NOMO-1 treated with DMSO at 0.1 percent for 48 hours (cell line): ENCODE measurements at regions not wholly inside any gene's neighbourhood (a gene's known extent, or its start where the extent isn't known, plus 50 kb on each side); places are given as distances from the start of the nearest gene placed in this dataset.

Experiments
- DNase-seq: peaks from one replicate; lab custom pipeline; 2025; ENCODE audit not compliant: unreplicated experiment; lab: John Stamatoyannopoulos, UW

- DNase-seq: no peak
Measured at GRCh38 chr12:111029732-111030131, 109.4 kb upstream of the MYL2 start.

GRCh38 chr12:111029305-111029704, 108.9 kb upstream of the MYL2 start:
- no peak for DNase-seq

- no peak for DNase-seq
Measured at GRCh38 chr12:111028830-111029229, 108.5 kb upstream of the MYL2 start.

GRCh38 chr12:111027431-111027830, 107.1 kb upstream of the MYL2 start:
- no peak for DNase-seq

GRCh38 chr12:111025792-111026430, 105.5 kb upstream of the MYL2 start:
- DNase-seq: no peak

GRCh38 chr12:111025301-111025700, 104.9 kb upstream of the MYL2 start:
- DNase-seq: no peak

- DNase-seq: peak; percentile 52
Measured at GRCh38 chr12:111024205-111024801, 103.9 kb upstream of the MYL2 start.

DNA sequence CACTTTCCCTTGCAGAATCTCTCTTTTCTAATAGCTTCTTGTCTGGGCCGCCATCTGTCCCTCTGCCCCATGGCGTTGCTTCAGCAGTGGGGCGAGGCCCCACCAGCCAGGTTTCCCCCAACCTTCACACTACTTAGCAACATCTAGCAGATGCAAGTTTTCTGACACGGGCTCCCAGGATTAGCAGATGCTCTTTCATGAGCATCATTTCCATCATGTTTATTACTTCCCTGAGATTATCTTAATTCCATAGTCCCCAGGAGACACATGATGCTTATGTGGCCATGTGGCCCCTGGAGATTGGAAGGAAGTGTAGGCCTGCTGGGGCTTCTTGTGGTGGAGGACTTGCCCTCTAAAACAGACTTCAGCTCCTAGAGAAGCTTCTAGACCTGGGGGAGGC, 102.0 kb upstream of the MYL2 start:
- DNase-seq: no peak

DNA sequence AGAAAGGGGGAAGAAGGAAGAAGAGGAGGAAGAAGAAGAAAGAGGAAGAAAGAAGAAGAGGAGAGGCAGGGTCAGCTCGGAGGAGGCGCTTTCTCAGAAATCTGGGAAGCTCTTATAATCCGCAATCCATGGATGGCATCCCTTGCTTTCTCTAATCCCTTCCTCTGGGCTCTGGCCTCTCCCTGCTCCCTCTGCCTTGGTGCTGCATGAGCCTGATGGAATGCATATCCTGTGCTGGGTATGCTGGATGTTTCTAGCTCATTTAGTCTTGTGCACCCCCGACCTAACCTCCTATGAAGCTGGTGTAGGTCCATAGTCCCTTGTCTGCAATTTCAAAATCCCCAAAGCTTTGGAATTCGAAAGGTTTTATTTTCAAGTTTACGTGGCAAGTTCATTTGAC, 94.2 kb upstream of the MYL2 start:
- DNase-seq: no peak

DNA sequence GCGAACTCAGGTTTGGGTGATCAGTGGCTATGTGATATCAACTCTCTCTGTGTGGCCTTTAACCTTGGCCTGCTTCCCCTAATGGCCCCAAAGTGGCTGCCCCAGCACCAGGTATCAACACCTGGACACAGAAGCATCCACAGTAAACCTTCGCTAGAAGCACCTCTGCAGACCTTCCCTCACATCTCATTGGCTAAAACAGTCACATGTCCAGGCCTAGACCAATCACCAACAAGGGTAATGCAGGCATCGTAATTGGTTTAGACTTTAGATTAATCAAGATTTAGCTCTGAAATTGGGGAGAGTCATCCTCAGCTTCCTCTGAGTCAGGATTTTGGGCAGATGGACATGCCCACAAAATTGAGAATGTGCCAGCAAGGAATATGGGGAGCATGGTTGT, 92.5 kb upstream of the MYL2 start:
- no peak for DNase-seq

- no peak for DNase-seq
Measured at GRCh38 chr12:111011999-111012600, 91.7 kb upstream of the MYL2 start.

DNA sequence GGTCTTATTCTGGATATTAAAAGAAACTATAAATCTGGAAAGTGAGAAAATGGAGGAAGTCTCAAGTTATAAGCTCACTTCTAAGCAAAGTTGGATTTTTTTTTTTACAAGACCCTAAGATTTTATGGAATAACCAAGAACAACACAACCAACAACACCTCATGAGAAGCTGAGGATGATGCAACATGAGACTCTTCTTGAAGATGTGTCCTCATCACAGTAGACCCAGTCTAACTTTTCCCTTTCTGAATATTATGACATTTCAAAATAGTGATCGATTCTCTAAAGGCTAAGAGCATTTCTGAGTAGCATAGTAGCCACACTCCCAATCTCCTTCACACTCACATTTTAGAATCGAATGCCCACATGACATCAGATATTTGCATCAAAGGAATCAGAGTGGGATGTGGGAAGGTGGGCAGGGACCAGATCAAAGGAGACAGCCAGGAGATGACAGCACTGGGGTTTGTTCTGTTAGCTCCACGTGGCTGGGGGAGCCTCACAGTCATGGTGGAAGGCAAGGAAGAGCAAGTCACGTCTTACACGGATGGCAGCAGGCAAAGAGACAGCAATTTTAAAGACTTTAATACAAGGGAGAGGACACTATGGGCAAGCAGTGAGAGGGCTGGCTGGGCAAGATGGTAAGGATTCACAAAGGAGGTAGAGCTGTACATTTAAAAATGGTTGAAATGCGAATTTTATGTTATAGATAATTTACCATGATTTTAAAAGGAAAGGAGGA, 90.7 kb upstream of the MYL2 start:
- DNase-seq: no peak

DNA sequence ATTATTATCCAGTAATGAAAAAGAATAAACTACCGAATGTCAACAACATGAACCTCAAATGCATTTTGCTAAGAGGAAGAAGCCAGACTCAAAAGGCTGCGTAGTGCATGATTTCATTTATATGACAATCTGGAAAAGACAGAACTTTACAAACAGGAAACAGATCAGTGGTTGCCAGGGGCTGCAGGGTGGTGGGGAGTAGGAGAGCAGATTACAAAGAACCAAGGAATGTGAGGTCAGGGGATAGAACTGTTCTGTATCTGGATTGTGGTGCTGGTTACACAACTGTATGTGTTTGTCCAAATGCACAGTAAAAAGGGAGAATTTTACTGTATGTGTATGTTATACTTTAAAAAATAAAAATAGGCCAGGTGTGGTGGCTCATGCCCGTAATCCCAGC, 89.7 kb upstream of the MYL2 start:
- DNase-seq: no peak

GRCh38 chr12:111006621-111007020, 86.2 kb upstream of the MYL2 start:
- DNase-seq: no peak

DNA sequence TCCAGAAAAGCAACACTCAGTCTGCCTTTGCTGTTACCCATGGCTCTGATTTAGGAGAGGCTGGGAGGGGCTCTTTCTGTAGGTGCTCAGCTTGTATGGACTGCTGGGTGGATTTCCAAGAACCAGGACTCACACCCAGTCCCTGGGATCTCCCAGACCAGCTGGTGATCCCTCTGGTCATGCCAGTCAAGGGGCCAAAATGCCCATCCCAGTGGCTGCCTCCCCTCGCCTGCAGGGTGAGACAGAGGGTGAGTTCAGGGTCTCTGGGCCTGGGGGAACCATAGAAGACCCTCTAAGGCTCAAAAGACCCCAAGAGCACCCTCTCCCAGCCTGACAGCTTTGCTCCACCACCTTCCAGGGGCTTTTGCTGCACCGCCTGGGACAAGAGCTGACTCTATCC, 78.6 kb upstream of the MYL2 start:
- no peak for DNase-seq

DNA sequence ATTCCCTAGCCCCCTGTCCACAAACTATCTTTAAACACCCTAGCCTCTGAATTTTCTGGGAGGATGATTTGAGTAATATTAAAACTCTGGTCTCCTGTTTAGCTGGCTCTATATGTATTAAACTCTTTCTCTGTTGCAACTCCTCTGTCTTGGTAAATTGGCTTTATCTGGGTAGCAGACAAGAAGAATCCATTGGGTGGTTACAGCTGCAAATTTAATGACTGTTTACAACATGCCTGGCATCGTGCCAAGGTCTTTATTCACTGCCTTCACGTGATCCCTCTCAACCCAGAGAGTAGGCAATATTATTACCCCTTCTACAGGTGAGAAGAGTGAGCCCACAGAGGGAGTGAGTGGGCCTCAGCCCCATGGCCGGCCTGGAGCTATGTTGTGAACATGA, 77.8 kb upstream of the MYL2 start:
- DNase-seq: no peak

DNA sequence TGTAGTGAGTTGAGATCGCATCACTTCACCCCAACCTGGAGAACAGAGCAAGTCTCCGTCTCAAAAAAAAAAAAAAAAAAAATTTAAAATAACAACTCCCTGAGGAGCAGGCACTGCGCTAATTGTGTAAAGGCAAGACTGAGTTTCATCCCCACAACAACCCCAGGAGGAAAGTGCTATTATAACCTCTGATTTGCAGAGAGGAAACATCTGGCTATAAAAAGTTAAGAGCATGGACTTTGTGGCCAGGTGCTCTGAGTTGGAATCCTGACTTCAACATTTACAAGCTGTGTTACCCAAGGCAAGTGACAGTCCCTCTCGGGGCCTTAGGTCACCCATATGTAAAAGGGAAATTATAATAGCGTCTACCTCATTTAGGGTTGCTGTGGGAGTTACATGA, 76.0 kb upstream of the MYL2 start:
- no peak for DNase-seq

DNA sequence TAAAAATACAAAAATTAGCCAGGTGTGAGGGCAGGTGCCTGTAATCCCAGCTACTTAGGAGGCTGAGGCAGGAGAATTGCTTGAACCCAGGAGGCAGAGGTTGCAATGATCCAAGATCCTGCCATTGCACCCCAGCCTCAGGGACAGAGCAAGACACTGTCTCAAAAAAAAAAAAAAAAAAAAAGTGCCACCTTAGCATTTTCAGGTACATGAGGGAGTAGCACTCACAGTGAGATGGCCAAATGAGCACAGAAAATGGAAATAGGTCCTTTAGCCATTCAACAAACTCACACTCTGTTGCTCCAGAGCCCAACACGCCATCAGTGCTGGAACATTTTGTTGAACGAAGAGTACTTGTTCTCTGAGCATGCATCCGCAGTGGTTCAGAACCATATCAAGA, 75.2 kb upstream of the MYL2 start:
- no peak for DNase-seq

- no peak for DNase-seq
Measured at GRCh38 chr12:110995016-110995415, 74.6 kb upstream of the MYL2 start.

- no peak for DNase-seq
Measured at GRCh38 chr12:110993434-110993833, 73.1 kb upstream of the MYL2 start.

DNA sequence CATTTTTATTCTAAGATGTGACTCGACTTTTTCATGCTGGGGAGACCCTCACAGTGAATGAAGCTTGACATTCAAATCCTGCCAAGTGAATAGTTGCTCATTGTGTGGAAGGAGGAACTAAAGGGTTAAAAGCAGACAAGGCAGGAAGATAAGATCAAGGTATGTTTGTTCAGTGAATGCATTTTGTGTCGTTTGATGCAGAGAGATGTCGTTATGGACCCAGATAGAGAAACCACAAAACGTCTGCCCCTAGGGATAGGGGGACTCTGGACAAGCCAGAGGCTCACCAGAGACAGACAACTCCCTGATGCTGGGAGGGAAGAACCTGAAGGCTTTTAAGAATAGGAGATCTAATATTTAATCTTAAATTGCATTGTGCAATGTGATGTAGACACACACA, 72.5 kb upstream of the MYL2 start:
- no peak for DNase-seq

- DNase-seq: no peak
Measured at GRCh38 chr12:110983811-110984210, 63.4 kb upstream of the MYL2 start.
